ENCODE measurements at regions not wholly inside any gene's neighbourhood (a gene's known extent, or its start where the extent isn't known, plus 50 kb on each side); places are given as distances from the start of the nearest gene placed in this dataset.

DNA sequence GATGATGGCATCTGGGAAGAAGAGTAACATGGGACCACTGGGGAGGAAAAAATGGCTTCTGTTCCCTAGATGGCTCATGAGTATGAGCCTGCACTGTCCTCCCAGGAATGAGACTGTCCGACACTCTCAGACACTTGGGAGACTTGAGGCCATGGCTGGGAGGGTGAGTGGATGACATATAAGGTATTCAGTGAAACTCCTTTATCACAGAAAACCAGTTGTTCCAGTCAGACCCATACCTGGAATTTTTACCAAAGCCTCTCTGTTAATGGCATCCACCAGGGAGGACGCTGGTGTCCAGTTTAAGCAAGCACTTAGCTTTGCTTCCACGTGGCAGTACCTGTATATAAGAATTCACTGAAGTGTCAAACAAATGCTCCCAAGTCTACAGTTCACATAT lies 116.7 kb upstream of the C10orf90 start:
- no peak for DNase-seq

- DNase-seq: no peak
These were observed 109.9 kb upstream of the DOCK1 start for GRCh38 chr10:126795318-126795717.

GRCh38 chr10:126798649-126799048 lies 106.6 kb upstream of the DOCK1 start:
- no peak for DNase-seq

DNA sequence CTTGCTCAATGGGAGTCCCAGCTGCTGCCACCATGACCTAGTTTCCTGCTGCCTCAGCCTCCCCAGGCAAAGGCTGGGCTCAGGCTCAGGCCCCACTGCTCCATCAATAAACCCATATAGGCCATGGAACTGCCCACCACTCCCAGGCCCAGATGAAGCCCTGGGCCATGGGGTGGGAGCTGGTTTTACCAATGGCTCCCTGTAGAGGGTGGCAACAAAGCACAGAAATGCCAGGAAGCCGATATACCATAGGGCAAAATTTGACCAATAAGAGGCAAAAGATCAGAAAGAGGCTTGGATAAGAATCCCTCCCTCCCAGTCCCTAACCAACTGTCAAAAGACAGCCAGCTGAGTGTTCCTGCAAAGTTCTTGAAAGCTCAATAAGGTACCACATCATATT lies 101.8 kb upstream of the DOCK1 start:
- no peak for DNase-seq

DNA sequence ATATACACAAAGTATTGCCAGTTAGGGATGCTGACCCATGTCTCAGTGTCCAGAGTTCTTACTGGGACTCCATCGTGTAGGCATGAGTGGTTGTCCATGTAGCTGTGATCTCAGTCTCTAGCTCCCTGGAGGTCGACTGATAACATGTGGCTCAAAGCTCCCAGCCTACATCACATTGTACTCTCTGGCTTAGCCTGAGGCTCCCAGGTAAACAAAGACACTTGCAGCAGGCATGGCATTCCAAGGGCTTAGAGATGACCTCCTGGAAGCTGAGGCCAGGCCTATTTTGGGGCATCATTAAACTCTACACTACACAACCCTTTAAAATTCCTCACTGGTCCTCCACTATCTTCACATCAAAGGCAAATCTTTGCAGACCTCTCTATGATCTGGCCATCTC lies 100.8 kb upstream of the DOCK1 start:
- DNase-seq: no peak

DNA sequence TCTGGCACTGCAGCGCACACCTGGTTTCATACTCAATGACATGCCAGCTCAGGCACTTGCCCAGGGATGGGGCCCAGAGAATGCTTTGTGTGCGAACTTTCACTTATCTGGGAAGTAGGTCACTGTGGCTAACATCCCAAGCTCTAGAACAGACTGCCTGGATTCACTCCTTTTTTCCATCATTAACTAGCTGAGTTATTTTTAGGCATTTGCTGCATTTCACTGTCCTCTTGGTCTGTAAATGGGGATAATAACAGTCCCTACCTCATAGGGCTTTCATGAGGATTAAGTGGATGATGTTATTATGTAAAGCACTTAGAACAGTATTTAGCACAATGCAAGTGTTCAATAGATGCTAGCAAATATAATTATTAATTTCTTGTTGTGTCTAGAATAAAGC lies 98.7 kb upstream of the DOCK1 start:
- DNase-seq: no peak

DNA sequence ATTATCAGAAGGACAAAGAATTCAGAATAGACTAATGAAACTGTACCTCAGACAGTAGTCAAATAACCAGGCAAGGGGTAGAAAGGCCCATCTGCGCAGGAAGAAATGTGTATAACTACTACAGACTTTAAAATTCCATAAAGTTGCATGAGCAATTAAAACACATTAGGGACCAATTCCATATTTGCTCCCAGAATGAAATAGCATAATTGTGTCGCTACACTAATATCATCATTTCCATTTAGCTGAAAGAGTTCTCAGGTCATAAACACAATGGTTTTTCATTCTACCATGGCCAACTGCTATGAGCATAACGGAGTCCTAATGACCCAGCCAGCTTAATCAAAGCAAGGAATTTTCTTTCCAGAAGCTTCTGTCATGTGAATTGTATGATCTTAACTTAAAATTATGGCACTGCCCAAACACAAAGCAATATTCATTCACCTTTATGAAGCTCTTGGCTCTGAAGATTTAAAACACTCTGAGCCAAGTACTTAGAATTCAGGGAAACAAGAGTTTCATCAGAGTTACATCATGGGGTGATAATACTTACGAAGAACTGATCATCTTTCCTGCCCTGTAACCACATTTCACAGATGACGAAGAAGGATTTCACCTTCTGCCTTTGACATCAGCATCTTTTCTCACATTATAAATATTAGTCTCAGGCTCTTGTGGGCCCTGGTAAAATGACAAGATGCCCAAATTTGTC lies 98.1 kb upstream of the DOCK1 start:
- DNase-seq: no peak

GRCh38 chr10:126808103-126808502 lies 97.1 kb upstream of the DOCK1 start:
- no peak for DNase-seq

DNA sequence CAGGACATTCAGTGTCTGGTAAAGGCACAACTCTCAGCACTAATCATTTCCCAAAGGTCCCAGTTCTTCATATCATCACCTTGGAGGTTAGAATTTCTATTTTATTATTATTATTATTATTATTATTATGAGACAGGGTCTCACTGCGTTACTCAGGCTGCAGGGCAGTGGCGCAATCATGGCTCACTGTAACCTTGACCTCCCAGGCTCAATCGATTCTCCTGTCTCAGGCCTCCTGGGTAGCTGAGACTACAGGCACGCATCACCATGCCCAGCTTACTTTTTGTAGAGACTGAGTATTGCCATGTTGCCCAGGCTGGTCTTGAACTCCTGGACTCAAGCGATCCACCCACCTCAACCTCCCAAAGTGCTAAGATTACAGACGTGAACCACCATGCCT lies 91.8 kb upstream of the DOCK1 start:
- DNase-seq: no peak

DNA sequence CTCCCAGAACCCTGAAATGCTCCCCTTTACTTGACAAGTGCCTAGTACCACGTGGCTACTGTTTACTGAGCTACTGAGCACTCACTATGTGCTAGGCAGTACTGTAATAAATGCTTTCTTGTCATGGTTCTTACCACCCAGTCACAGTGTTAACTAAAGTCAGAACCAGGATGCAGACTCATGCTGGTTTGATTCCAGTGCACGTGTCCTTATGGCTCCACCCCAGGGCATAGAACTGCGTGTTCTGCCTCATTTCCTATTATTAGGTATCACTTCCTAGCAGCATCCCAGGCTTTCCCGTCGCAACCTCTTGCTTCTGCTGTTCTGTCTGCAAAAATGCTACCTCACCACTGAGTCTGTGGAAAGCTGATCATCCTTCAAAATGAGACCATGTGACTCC lies 71.7 kb upstream of the DOCK1 start:
- DNase-seq: no peak

DNA sequence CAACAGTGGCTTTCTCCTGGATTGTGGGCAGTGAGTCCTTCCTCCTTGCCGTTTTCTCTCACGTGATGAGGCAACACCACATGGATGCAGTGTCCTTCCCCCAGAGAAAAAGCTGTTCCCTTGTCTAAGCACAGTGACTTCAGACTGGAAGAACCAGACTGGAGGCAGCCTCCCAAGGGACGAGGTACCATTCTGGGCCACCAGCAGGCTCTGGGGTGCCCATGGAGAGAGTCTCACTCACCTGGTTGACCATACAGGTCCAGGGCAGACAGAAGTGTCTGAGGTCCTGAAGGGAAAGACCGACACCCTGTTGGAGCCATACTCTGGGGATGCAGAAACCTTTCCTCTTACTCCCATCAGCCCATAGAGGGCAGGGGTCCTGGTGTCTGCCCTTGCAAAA lies 69.2 kb upstream of the DOCK1 start:
- no peak for DNase-seq

DNA sequence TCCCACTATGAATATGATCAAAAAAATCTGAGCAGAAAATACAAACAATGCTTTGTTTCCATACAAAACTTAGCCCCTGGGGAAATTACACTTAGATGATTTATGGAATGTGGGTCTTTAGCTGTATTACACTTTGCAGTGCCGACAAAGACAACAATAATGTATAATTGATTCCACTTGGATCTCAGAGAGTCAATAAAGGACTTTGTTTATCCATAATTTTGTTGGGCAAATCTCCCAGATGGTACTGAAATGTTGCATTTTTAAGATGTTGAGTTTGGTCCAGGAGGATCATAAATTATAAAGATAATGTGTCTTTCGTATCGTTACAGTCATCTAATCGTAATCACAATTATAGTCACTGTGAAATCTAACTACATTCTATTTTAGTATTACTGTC lies 66.9 kb upstream of the DOCK1 start:
- DNase-seq: no peak

DNA sequence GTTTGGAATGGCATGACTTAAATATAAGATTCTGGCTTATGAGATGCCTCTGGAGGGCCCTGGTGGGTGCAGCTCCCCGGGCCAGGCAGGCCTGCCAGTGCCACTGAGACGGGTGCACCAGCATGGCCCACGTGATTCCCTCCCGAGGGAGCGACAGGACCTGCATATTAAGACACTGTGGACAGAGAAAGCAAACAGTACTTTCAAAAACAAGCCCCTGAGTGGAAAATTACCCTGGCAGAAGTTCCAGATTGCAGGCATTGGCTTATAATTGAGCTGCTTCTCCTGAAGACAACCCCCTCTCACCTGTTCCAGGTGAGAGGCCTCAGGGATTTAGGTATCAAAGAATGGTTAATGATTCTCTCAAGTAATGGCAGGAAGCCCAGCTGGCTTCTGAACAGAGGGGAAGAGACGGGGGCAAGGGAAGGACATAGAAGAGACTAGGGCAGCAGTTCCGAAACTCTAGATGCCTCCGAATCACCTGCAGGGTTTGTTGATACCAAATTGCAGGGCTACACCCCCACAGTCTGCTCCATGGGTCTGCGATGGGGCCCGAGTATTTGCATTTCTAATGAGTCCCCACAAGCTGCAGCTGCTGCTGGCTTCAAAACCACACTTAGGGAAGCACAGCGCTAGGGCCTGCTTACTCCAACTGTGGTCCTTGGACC lies 66.0 kb upstream of the DOCK1 start:
- DNase-seq: no peak

- no peak for DNase-seq
These were observed 64.6 kb upstream of the DOCK1 start for GRCh38 chr10:126840576-126841135.

DNA sequence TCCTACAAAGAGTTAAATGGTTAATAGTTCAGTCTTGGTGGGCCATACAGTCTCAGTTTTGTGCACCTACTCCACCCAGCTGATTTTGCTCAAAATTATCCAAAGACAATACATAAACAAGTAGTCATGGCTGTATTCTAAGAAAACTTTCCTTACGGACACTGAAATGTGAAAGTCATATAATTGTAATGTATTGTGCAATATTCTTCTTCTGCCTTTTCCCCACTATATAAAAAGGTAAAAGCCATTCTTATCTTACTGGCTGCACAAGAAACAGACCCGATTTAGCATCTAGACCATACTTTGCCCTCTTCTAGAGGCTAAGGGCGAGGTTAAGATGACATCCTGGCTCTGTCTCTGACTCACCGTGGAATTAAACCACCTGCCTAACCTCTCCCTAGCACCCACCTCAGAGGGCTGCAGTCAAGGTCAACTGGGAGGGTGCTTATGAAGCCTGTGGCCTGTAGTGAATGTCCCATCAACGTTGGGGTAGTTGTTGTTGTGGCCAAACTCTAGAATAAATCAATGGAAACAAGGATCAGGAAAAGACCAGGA lies 63.8 kb upstream of the DOCK1 start:
- no peak for DNase-seq

DNA sequence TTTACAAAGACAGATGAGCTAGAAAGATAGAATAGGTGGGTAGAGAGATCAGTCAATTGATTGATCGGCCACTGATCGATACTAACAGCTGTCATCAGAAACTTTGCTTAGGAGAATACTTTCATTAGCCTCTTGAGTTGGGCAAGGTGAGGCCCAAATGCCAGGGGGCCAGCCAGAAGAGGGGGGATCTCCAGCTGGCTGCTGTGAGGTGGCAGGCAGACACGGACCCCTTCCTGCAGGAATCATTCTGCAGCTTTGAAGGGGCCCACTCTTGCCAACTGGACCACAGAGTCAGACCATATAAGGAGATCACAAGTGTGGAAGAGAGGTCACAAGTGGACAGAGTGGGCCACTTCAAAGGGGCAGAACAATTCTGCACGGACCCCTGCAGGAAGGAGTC lies 62.9 kb upstream of the DOCK1 start:
- DNase-seq: no peak

DNA sequence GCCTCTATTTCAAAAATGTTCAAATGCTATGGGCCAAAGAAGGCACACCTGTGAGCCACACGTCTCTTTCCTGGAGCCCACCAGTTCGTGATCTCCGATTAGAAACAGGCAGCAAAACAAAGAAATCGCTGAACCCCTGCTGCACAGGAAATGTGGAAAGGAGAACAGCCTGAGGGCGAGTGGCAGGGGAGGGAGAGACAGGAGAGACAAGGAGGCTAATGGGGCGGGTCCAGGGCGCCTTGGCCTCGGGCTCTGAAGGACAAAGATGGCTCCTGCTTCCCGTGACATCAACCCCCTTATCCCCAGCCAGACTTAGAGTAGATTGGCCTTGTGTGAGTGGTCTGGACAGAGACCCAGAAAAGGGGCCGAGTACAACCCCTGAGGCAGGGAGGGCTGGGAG lies 62.4 kb upstream of the DOCK1 start:
- DNase-seq: no peak

- DNase-seq: no peak
These were observed 61.8 kb upstream of the DOCK1 start for GRCh38 chr10:126843299-126843934.

- DNase-seq: no peak
These were observed 60.8 kb upstream of the DOCK1 start for GRCh38 chr10:126844406-126844805.

GRCh38 chr10:126846469-126846868 lies 58.8 kb upstream of the DOCK1 start:
- no peak for DNase-seq

- no peak for DNase-seq
These were observed 58.3 kb upstream of the DOCK1 start for GRCh38 chr10:126846959-126847358.

- no peak for DNase-seq
These were observed 57.6 kb upstream of the DOCK1 start for GRCh38 chr10:126847666-126848065.

DNA sequence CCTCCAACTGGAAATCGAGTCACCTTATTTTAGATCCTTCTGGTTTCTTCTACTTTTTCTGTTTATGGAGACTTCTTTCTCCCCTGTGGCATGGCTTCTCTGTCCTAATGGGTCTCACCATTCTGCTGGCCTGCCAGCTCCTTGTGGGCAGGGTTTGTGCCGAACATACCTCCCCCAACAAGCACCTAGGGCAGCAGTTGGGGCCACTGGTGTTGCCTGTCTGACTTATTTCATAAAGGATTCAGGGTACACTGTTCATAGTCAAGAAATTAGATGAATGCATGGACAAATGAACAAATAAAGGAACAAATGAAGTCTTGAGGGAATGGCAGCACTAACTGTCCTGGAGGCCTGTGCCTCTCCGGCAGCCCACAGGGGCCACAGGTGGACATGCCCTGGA lies 55.6 kb upstream of the DOCK1 start:
- no peak for DNase-seq

Measured in stimulated activated CD4-positive, alpha-beta T cell treated with anti-CD3 and anti-CD28 coated beads, Interleukin-1b, Interleukin-23, amount 100 ng/mL, for 48 hours (primary cell).